Type B pancreatic cell (in vitro differentiated cells): ENCODE measurements at regions not wholly inside any gene's neighbourhood (a gene's known extent, or its start where the extent isn't known, plus 50 kb on each side); places are given as distances from the start of the nearest gene placed in this dataset.
A peak's percentile ranks its signal among the peaks of the same experiment; 100 is the strongest.

Source experiments
- DNase-seq: peaks from one replicate; pipeline ENCODE4 v3.0.0; 2021; ENCODE audit warnings: mixed read lengths; ENCODE audit not compliant: unreplicated experiment; ENCODE audit errors: extremely low spot score
- H3K27ac Mint-ChIP-seq: 2 replicates; pipeline ENCODE4 v1.8.0; 2021; ENCODE audit warnings: mild to moderate bottlenecking, mixed read lengths
- H3K27me3 Mint-ChIP-seq: 2 replicates; pipeline ENCODE4 v1.8.0; 2021; ENCODE audit warnings: mixed read lengths
- H3K36me3 Mint-ChIP-seq: 2 replicates; pipeline ENCODE4 v1.8.0; 2021; ENCODE audit warnings: mixed read lengths
- H3K4me1 Mint-ChIP-seq: one replicate; pipeline ENCODE4 v1.8.0; 2021; ENCODE audit warnings: mixed read lengths; ENCODE audit not compliant: unreplicated experiment
- H3K4me3 Mint-ChIP-seq: 2 replicates; pipeline ENCODE4 v1.8.0; 2021; ENCODE audit warnings: mild to moderate bottlenecking, mixed read lengths
- H3K9me3 Mint-ChIP-seq: 2 replicates; pipeline ENCODE4 v1.8.0; 2021; ENCODE audit warnings: mixed read lengths
- TF ChIP-seq, protein P1 (sequence below): fragments of 200-600 bp; sonication (generic); conservative IDR thresholded peaks from 2 replicates; pipeline ENCODE4 v1.5.0; 2021; ENCODE audit warnings: antibody characterized with exemption, mild to moderate bottlenecking

DNA sequence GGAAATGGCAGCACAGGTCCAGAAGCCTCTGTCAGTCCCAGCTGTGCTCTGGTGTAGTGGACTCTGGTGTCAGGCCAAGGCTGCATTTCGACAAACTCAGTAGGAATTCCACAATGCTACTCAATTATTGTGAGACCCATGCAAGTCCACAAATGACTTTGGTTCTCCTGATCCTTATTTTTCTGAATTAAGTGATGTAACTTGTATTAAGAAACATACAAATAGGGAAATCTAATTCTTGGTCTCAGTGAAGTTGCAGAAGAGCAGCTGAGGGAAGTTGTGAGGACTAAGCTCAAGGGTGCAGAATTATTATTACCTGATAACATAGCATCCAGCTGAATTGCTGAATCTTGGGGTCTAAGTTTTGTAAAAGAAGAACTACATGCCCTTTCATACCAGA is 116.8 kb downstream of the MAFB start:
- no peak for DNase-seq
- H3K27ac Mint-ChIP-seq: no peak overlapping the region
- H3K36me3 Mint-ChIP-seq: no peaks in the 10 kb centered on the region
- H3K4me1 Mint-ChIP-seq: no peaks in the 10 kb centered on the region
- peaks cover 6% of the 10 kb centered on the region for H3K27me3 Mint-ChIP-seq
- TF ChIP-seq, protein P1, sequence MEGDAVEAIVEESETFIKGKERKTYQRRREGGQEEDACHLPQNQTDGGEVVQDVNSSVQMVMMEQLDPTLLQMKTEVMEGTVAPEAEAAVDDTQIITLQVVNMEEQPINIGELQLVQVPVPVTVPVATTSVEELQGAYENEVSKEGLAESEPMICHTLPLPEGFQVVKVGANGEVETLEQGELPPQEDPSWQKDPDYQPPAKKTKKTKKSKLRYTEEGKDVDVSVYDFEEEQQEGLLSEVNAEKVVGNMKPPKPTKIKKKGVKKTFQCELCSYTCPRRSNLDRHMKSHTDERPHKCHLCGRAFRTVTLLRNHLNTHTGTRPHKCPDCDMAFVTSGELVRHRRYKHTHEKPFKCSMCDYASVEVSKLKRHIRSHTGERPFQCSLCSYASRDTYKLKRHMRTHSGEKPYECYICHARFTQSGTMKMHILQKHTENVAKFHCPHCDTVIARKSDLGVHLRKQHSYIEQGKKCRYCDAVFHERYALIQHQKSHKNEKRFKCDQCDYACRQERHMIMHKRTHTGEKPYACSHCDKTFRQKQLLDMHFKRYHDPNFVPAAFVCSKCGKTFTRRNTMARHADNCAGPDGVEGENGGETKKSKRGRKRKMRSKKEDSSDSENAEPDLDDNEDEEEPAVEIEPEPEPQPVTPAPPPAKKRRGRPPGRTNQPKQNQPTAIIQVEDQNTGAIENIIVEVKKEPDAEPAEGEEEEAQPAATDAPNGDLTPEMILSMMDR: no peak
- H3K4me3 Mint-ChIP-seq: no peak overlapping the region
- H3K9me3 Mint-ChIP-seq: peaks cover 6% of the 10 kb centered on the region

DNA sequence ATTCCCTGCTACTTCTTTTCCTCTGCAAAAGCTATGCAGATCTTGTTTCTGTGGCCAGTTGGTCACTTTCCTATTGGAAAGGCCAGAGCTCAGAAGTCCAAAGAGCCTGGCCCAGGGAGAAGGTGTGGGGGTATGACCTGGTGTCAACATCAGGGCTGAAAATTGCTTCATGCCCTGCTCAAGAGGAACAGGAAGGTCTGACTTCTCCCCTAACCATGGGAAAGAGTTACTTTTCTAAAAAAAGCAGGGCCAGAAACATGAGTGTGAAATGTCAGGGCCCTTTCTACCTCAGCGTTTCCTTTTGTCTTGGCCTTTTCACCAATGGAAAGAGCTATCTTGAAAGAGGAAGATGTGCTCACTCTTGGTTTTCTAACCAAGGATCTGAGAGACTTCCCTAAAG is 117.4 kb downstream of the MAFB start:
- H3K4me3 Mint-ChIP-seq: no peak overlapping the region
- H3K27me3 Mint-ChIP-seq: peaks cover 3% of the 10 kb centered on the region
- H3K4me1 Mint-ChIP-seq: no peaks in the 10 kb centered on the region
- no peak for DNase-seq
- H3K36me3 Mint-ChIP-seq: no peaks in the 10 kb centered on the region
- peaks cover 6% of the 10 kb centered on the region for H3K9me3 Mint-ChIP-seq
- TF ChIP-seq, protein P1: no peak
- H3K27ac Mint-ChIP-seq: no peak overlapping the region

DNA sequence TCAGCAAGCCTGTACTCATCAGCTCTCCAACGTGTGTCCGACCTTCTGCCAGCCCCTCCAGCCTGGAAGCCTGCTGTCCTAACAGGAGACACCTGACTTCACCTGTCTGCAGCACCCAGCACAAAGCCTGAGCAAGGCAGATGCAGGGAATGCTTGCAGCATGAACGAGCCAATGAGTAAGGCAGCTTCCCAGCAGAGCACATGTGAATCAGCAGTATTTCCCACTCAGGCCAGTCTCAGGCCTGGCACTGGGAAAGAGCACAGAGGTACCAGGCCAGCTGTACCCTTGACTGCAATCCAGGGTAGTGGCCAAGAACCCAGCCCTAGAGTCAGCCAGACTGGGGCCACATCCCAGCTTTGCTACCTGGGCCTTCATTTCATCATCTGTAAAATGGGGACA is 120.8 kb downstream of the MAFB start:
- H3K9me3 Mint-ChIP-seq: peaks cover 6% of the 10 kb centered on the region
- no peaks in the 10 kb centered on the region for H3K27me3 Mint-ChIP-seq
- no peak for DNase-seq
- no peaks in the 10 kb centered on the region for H3K36me3 Mint-ChIP-seq
- peaks cover 11% of the 10 kb centered on the region for H3K4me1 Mint-ChIP-seq
- H3K27ac Mint-ChIP-seq: no peak overlapping the region
- H3K4me3 Mint-ChIP-seq: no peak overlapping the region
- TF ChIP-seq, protein P1: no peak

DNA sequence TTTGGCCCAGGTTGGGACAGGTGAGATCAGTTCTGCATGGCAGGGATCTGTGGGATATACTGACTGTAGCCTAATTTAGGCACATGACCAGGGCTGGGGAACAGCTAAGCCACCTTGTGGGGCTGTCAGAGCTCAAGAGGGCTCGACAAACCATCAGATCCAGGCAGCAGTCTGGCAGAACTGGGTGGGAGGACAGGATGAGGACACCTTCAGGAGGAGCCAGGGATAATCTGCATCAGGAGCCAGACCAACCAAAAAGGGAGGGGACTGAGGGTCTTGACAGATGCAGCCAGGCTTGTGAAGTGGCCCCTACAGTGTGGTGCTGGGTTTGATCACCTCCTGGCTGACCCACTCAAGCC is 123.4 kb downstream of the MAFB start:
- no peak overlapping the region for H3K4me3 Mint-ChIP-seq
- H3K36me3 Mint-ChIP-seq: no peaks in the 10 kb centered on the region
- H3K27me3 Mint-ChIP-seq: no peaks in the 10 kb centered on the region
- TF ChIP-seq, protein P1: no peak
- no peak overlapping the region for H3K27ac Mint-ChIP-seq
- no peak for DNase-seq
- H3K4me1 Mint-ChIP-seq: peaks cover 20% of the 10 kb centered on the region
- peaks cover 6% of the 10 kb centered on the region for H3K9me3 Mint-ChIP-seq

DNA sequence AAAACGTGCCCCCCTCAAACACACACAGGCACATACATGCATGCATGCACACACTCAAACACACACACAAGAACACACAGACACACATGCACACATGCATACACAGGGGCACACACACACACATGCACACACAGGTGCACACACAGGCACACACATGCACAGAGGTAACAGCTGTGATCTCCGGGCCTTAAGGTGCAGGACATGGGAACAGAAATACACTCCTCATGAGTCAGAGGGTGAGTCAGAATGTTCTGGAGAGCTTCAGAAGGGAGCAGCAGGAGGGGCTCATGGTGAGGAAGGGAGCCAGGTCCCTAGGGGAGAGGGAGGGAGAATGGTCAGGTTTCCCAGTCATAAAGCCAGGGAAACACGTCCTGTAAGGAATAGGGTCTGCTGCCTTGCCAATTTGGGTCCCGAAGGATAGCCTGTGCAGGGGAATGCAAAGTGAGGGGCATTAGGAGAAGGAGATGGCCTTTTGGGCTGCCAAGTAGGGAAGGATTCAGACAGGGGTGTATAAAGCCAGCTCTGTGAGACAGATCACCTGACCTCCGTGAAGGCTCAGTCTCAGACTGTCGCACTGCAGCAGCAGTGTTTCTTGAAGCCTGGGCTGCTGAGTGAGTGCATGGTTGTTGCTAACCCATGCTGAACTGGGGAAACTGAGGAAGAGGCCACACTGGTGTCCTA is 123.9 kb downstream of the MAFB start:
- Mint-ChIP-seq H3K4me3 (peak overlapping the region; percentile 42), H3K4me1 (peaks cover 20% of the 10 kb centered on the region), H3K27ac (peak overlapping the region; percentile 62), H3K27me3 (no peaks in the 10 kb centered on the region), H3K9me3 (peaks cover 6% of the 10 kb centered on the region), H3K36me3 (no peaks in the 10 kb centered on the region)
- no peak for DNase-seq
- TF ChIP-seq, protein P1: no peak
